A549 (cell line): ENCODE measurements at regions not wholly inside any gene's neighbourhood (a gene's known extent, or its start where the extent isn't known, plus 50 kb on each side); places are given as distances from the start of the nearest gene placed in this dataset.

Experiments used
- ATAC-seq, 2 experiments: fragments of 200-7000 bp in 1 of 2; fragments of >200 bp in 1 of 2; cut with Nextera tagmentation in 1 of 2; cut with Tn5 transposase in 1 of 2; 3 replicates each; pipeline versions ENCODE4 v1.8.0 to v1.9.1; 2018 to 2020; ENCODE audit warnings: mild to moderate bottlenecking in 1 of 2, moderate library complexity in 1 of 2
- CTCF ChIA-PET: fragments of 300-600 bp; sonication (Branson Sonifier 250); formaldehyde crosslinking; extraction: SDS; loops from one replicate; lab custom pipeline; 2021; ENCODE audit warnings: antibody characterized with exemption, inconsistent platforms; lab: Yijun Ruan, JAX
- POLR2A ChIA-PET: fragments of 350-600 bp; formaldehyde crosslinking; extraction: SDS; loops from one replicate; lab custom pipeline; 2021; ENCODE audit warnings: antibody characterized with exemption, inconsistent platforms; lab: Yijun Ruan, JAX
- DNase-seq, 2 experiments: peaks; one replicate each; pipeline versions ENCODE4 v3.0.0 to v3.0.0-alpha.2; 2011 to 2016; ENCODE audit warnings: low read depth in 1 of 2, low spot score in 1 of 2
- FAIRE-seq: peaks from 2 replicates; lab custom pipeline; 2011; peaks lifted over from hg19 to GRCh38; lab: Jason Lieb, UNC
- H3K27ac ChIP-seq, 2 experiments: fragments of >200 bp; sonication (Bioruptor Twin); formaldehyde crosslinking; 3 replicates each; pipeline ENCODE4 v1.5.1; 2016 to 2017
- H3K4me1 ChIP-seq: fragments of >200 bp; sonication (Bioruptor Twin); formaldehyde crosslinking; 3 replicates; pipeline ENCODE4 v1.6.1; 2016
- H3K4me2 ChIP-seq: fragments of >200 bp; sonication (Bioruptor Twin); formaldehyde crosslinking; 3 replicates; pipeline ENCODE4 v1.6.1; 2016
- H3K4me3 ChIP-seq: fragments of >200 bp; sonication (Bioruptor Twin); formaldehyde crosslinking; 3 replicates; pipeline ENCODE4 v1.5.1; 2016
- H3K9me3 ChIP-seq: fragments of >200 bp; sonication (Bioruptor Twin); formaldehyde crosslinking; 3 replicates; pipeline ENCODE4 v1.6.1; 2016
- BHLHE40 ChIP-seq: IDR thresholded peaks from 2 replicates; pipeline ENCODE4 v1.6.1; 2012; ENCODE audit warnings: low read depth, low read length, inconsistent platforms
- CBX8 ChIP-seq: fragments of 200-600 bp; sonication (generic); IDR thresholded peaks from 2 replicates; pipeline ENCODE4 v1.6.1; 2016
- CHD2 ChIP-seq: fragments of 150-350 bp; IDR thresholded peaks from 2 replicates; pipeline ENCODE4 v1.6.1; 2014; ENCODE audit warnings: low read length; ENCODE audit not compliant: partially characterized antibody
- CTCF ChIP-seq: fragments of >200 bp; sonication (Bioruptor Twin); formaldehyde crosslinking; IDR thresholded peaks from 3 replicates; pipeline ENCODE4 v1.5.1; 2016
- ELK1 ChIP-seq: fragments of 150-350 bp; IDR thresholded peaks from 2 replicates; pipeline ENCODE4 v1.6.1; 2014; ENCODE audit warnings: low read depth, mild to moderate bottlenecking, low read length
- ESRRA ChIP-seq: fragments of 150-350 bp; IDR thresholded peaks from 2 replicates; pipeline ENCODE4 v1.6.1; 2014; ENCODE audit warnings: mild to moderate bottlenecking, low read length, borderline replicate concordance
- FOSL2 ChIP-seq, 2 experiments: fragments of 450-650 bp in 1 of 2; fragments of >200 bp in 1 of 2; sonication (Bioruptor Twin) in 1 of 2; formaldehyde crosslinking; IDR thresholded peaks; 2 replicates each; pipeline versions ENCODE4 v1.5.0 to v1.6.1; 2016 to 2020; ENCODE audit warnings: mild to moderate bottlenecking in 1 of 2, moderate library complexity in 1 of 2
- FOXS1 ChIP-seq: fragments of 250-450 bp; sonication (Bioruptor Pico); IDR thresholded peaks from 2 replicates; pipeline ENCODE4 v1.5.0; 2020; ENCODE audit warnings: mild to moderate bottlenecking, moderate library complexity
- HES2 ChIP-seq: fragments of >200 bp; sonication (Bioruptor Twin); formaldehyde crosslinking; IDR thresholded peaks from 2 replicates; pipeline ENCODE4 v1.6.1; 2016
- HMGXB4 ChIP-seq: fragments of 250-450 bp; sonication (Bioruptor Pico); IDR thresholded peaks from 2 replicates; pipeline ENCODE4 v1.5.0; 2021; ENCODE audit warnings: mild to moderate bottlenecking, moderate library complexity, borderline replicate concordance
- JUNB ChIP-seq: fragments of >200 bp; sonication (Bioruptor Twin); formaldehyde crosslinking; IDR thresholded peaks from 2 replicates; pipeline ENCODE4 v1.6.1; 2016
- KDM5A ChIP-seq: fragments of 200-600 bp; sonication (generic); IDR thresholded peaks from 2 replicates; pipeline ENCODE4 v1.6.1; 2016; ENCODE audit warnings: antibody characterized with exemption, mild to moderate bottlenecking
- MAFK ChIP-seq: fragments of 450-650 bp; IDR thresholded peaks from 2 replicates; pipeline ENCODE4 v1.6.1; 2014; ENCODE audit not compliant: partially characterized antibody
- NFE2L2 ChIP-seq: fragments of 150-350 bp; conservative IDR thresholded peaks from 2 replicates; pipeline ENCODE4 v1.6.1; 2014; ENCODE audit warnings: low read length
- PHF8 ChIP-seq: fragments of 200-600 bp; sonication (generic); IDR thresholded peaks from 2 replicates; pipeline ENCODE4 v1.6.1; 2016; ENCODE audit warnings: low read depth, mild to moderate bottlenecking, antibody characterized with exemption, moderate library complexity, borderline replicate concordance
- RAD21 ChIP-seq, 2 experiments: fragments of >200 bp in 1 of 2; sonication (Bioruptor Twin) in 1 of 2; formaldehyde crosslinking in 1 of 2; IDR thresholded peaks in 1 of 2; conservative IDR thresholded peaks in 1 of 2; 2 replicates in 1 of 2; 3 replicates in 1 of 2; pipeline ENCODE4 v1.6.1; 2012 to 2018; ENCODE audit warnings: inconsistent platforms in 1 of 2
- REST ChIP-seq: fragments of 200-600 bp; sonication (generic); IDR thresholded peaks from 2 replicates; pipeline ENCODE4 v1.6.1; 2016; ENCODE audit warnings: antibody characterized with exemption, mild to moderate bottlenecking, moderate library complexity
- SREBF2 ChIP-seq: fragments of 450-650 bp; IDR thresholded peaks from 2 replicates; pipeline ENCODE4 v1.6.1; 2014; ENCODE audit warnings: mild to moderate bottlenecking, moderate library complexity
- TFCP2L1 ChIP-seq: fragments of 250-450 bp; sonication (Bioruptor Pico); IDR thresholded peaks from 2 replicates; pipeline ENCODE4 v1.5.0; 2021; ENCODE audit warnings: mild to moderate bottlenecking
- USF2 ChIP-seq: fragments of 450-650 bp; IDR thresholded peaks from 2 replicates; pipeline ENCODE4 v1.6.1; 2014; ENCODE audit warnings: antibody characterized with exemption
- ZC3H11A ChIP-seq: fragments of 450-650 bp; IDR thresholded peaks from 2 replicates; pipeline ENCODE4 v1.6.1; 2014; ENCODE audit warnings: antibody characterized with exemption, mild to moderate bottlenecking
- ZNF302 ChIP-seq: fragments of 250-450 bp; sonication (Bioruptor Pico); IDR thresholded peaks from 2 replicates; pipeline ENCODE4 v1.9.0; 2021; ENCODE audit warnings: inconsistent platforms, mild to moderate bottlenecking, moderate library complexity
- ZSCAN20 ChIP-seq: fragments of 250-450 bp; sonication (Bioruptor Pico); IDR thresholded peaks from 2 replicates; pipeline ENCODE4 v1.8.0; 2022; ENCODE audit warnings: mild to moderate bottlenecking, moderate library complexity
- WGBS: methylation state at CpG from one replicate; pipeline ENCODE4 v1.1.6; 2017; ENCODE audit errors: missing lambda C conversion rate; 5-methylcytosine and 5-hydroxymethylcytosine counted together

GRCh38 chr6:164370773-164371172 is 938.6 kb downstream of the C6orf118 start:
- ATAC-seq: no peak
- Histone ChIP-seq H3K4me1 (no peaks in the 10 kb centered on the region), H3K9me3 (no peaks in the 10 kb centered on the region), H3K4me2 (no peak overlapping the region), H3K4me3 (no peak overlapping the region), H3K27ac (no peak overlapping the region)
- ChIA-PET CTCF (interaction anchor here (1.0 kb wide), 1 partner anchor 13 kb away, joined by 3 read pairs; no protein-coding TSS in a partner anchor), POLR2A (no interaction called here)
- TF ChIP-seq NFE2L2 (no peak), HES2 (no peak), USF2 (no peak), KDM5A (no peak), CBX8 (no peak)
- no peak for DNase-seq
- FAIRE-seq: no peak

GRCh38 chr6:164359441-164359840 is 944.9 kb downstream of the QKI start:
- ATAC-seq (no peak), FAIRE-seq (no peak), DNase-seq (no peak)
- POLR2A ChIA-PET: no interaction called here
- H3K4me3 ChIP-seq: no peak overlapping the region
- H3K4me1 ChIP-seq: no peaks in the 10 kb centered on the region
- WGBS: 5% methylated on average over 2 of the region's 2 CpGs
- no peak overlapping the region for H3K4me2 ChIP-seq
- H3K27ac ChIP-seq: no peak overlapping the region
- CTCF ChIA-PET: no interaction called here
- no peaks in the 10 kb centered on the region for H3K9me3 ChIP-seq
- TF ChIP-seq HES2 (no peak), JUNB (no peak), HMGXB4 (no peak), CTCF (no peak), ZSCAN20 (CRISPR knock-in tag) (no peak)

- Histone ChIP-seq H3K27ac (no peak overlapping the region), H3K4me1 (no peaks in the 10 kb centered on the region), H3K4me2 (no peak overlapping the region), H3K9me3 (no peaks in the 10 kb centered on the region), H3K4me3 (no peak overlapping the region)
- ChIA-PET CTCF (no interaction called here), POLR2A (no interaction called here)
- no peak for DNase-seq
- no peak for ATAC-seq
- no peak for FAIRE-seq
- 0% methylated on average over 2 of the region's 2 CpGs for WGBS
- TF ChIP-seq ESRRA (no peak), FOSL2 (IDR thresholded peaks at IDR 0.05) (no peak), FOSL2 (CRISPR knock-in tag; IDR thresholded peaks at IDR 0.05) (no peak), PHF8 (no peak), CBX8 (no peak), NFE2L2 (no peak), ZC3H11A (no peak), USF2 (no peak), ELK1 (no peak), ZNF302 (no peak), MAFK (no peak), REST (no peak), TFCP2L1 (CRISPR knock-in tag) (no peak), SREBF2 (no peak), FOXS1 (no peak), RAD21 (conservative IDR thresholded peaks at IDR 0.05 in 1 of 2, IDR thresholded peaks at IDR 0.05 in 1 of 2) (no peak), CHD2 (no peak), BHLHE40 (no peak)
These were observed 944.5 kb downstream of the QKI start for GRCh38 chr6:164359036-164359435.
